GM19023 (cell line): ENCODE measurements at regions not wholly inside any gene's neighbourhood (a gene's known extent, or its start where the extent isn't known, plus 50 kb on each side); places are given as distances from the start of the nearest gene placed in this dataset.

ENCODE experiments used
- ATAC-seq: cut with Tn5 transposase; IDR thresholded peaks from one replicate; pipeline ENCODE4 v1.9.1; 2021; ENCODE audit warnings: mild to moderate bottlenecking, moderate library complexity; ENCODE audit not compliant: unreplicated experiment

- ATAC-seq, result no peak
Observed at GRCh38 chr2:105150231-105150630, 91.3 kb upstream of the GPR45 start.

- ATAC-seq, result no peak
Observed at GRCh38 chr2:105154119-105154818, 87.3 kb upstream of the GPR45 start.

GRCh38 chr2:105156166-105156565 lies 85.4 kb upstream of the GPR45 start:
- ATAC-seq, result no peak

DNA sequence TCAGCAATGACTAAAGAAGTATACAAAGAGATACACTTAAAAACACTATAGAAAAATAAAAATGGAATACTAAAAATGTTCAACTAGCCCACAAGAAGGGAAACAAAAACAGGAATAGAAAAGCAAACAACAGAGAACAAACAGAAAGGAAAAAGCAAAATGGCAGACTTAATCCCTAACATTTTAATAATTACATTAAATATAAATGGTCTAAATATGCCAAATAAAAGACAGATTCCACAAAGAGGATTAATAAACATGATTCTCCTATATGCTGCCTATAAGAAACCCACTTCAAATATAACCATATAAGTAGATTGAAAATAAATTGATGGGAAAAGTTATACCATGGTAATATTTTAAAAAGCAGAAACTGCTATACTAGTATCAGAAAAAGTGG lies 83.5 kb upstream of the GPR45 start:
- ATAC-seq, result no peak

GRCh38 chr2:105166688-105167087 lies 74.9 kb upstream of the GPR45 start:
- ATAC-seq, result no peak

GRCh38 chr2:105168543-105168942 lies 73.0 kb upstream of the GPR45 start:
- ATAC-seq, result no peak

DNA sequence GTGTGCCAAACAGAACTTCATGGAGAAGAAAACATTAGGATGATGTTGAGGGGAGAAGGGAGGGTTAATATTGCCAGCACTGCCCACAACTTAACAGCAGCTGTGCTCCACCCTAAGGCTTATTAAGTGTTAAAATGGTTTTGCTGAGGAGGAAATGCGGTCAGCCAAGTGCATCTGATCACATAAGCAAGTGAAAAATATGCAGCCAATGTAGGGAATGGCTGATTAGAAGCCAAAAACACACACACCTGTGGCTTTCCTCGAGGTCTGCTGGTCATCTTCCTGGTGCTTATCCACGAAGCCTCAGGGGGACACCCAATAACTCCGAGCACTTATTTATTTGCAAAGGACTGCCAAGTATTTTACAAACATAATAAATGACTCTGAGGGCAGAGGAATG lies 66.3 kb upstream of the GPR45 start:
- no peak for ATAC-seq

- ATAC-seq, result no peak
Observed at GRCh38 chr2:105176429-105176828, 65.1 kb upstream of the GPR45 start.

DNA sequence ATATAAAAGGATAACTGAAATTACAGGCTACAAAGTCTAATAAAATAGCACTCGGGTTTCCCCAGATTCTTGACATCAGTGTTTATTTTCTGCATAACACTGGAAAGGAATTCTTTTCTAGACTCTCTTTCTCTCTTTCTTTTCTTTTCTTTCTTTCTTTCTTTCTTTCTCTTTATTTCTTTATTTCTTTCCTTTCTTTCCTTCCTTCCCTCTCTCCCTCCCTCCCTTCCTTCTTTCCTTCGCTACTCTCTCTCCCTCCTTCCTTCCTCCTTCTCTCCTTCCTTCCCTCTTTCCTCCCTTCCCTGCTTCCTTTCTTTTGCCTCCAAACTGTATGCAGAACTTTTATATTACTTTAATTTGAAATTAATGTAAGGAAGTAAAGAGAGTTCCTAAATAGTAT lies 64.5 kb upstream of the GPR45 start:
- no peak for ATAC-seq

DNA sequence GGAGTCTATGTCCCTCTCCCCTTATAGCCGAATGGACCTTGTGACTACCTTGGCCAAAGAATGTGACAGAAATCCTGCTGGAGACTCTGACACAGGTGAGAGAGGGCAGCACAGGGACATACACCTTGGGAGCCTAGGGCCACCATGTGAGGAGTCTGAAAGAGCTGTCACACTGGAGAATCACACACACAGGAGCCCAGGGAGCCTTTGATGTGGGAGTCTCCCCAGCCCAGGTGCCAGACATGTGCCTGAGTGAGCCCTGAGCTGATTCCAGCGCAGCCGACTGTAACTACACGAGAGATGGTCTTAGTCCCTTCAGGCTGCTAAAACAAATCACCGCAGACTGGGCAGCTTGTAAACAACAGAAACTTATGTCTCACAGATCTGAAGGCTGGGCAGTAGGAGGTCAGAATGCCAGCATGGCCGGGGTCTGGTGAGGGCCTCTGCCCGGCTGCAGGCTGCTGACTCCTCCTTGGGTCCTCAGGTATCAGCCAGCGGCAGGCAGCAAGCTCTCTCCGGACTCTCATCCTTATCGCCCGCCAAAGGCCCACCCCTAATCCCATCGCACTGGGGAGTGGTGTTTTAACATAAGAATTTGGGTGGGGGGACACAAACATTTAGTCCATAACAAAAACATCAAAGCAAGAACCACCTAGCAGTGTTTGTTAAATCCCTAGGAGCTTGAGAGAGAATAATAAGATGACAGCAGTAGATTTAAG lies 63.8 kb upstream of the GPR45 start:
- ATAC-seq, result no peak

DNA sequence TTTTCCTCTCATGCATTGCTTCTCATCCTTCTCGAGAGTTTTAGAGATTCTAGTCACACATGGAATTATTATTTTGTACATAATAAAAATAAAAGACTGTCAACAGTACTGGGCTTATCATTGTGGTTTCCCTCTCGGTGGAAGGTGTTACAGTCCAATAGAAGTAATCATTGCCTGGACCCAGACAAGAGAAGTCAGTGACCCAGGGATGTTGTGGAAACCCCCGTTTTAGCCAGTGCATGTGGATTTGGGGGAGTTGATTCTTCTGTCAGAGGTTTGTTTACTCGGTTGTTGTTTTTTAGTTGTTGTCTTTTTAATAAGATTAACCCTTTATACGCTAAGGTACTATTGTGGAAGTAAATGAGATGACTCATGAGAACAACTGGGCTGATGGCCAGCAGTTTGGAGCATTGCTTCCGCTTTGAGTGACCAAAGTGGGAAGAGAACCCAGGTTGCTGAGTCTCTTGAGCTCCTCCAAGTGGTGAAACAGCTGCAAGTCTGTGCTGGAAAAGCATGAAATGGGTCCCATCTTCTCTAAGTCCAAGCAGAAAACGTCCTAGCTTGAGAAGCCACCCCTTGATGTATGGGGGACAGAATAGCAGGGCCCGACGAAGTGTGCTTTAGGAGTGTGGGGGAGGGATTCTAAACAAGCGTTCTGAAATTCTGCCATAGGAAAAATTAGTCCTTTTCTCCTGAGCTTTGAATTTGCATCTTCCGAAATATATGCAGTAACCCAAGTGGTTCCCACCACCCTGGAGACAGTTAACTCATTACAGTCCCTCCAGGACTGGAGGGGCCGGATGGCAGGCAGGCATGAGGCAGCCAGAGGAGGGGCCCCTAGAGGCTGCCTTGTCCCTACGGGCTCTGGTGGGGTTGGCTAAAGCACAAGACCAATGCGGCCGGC lies 61.8 kb upstream of the GPR45 start:
- ATAC-seq, result no peak

- no peak for ATAC-seq
Observed at GRCh38 chr2:105180491-105180972, 61.0 kb upstream of the GPR45 start.

DNA sequence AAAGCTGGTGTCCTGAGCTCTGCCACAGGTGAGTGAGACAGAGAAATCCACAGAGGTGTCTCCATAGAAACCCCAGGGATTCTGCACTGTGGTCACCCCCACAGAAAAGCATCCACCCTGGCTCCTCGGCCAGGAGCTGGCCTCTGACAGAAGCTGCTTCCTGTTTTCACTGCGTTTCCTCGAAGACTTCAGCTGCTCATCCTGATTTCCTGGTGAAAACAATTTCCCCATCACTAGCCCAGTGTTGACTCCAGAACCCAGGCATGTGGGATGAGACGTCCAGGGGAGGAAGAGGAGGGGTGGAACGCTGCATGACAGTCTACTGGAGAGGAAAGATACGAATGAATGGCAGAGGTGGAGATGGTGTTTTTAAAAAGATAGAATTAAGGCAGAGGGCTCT lies 60.3 kb upstream of the GPR45 start:
- ATAC-seq, result no peak

GRCh38 chr2:105183555-105184323 lies 57.8 kb upstream of the GPR45 start:
- peak; percentile 46 for ATAC-seq

DNA sequence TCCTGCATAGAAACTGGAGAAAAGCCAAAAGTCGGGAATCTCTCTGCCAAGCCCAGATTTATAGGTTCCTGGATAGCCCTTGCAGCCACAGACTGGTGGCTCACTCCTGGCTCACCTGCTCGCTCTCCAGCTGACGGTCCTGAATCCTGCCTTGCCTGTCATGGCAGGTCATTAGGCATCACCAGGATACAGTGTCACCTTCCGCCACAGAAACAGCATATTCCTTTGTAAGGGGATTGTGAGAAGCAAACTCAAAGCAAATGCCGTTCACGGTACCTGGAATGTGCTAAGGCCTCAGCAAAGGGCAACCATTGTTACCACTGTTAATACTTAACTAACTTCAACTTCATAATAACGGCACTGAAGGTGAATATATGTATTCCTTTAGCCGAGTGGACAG lies 57.1 kb upstream of the GPR45 start:
- no peak for ATAC-seq

DNA sequence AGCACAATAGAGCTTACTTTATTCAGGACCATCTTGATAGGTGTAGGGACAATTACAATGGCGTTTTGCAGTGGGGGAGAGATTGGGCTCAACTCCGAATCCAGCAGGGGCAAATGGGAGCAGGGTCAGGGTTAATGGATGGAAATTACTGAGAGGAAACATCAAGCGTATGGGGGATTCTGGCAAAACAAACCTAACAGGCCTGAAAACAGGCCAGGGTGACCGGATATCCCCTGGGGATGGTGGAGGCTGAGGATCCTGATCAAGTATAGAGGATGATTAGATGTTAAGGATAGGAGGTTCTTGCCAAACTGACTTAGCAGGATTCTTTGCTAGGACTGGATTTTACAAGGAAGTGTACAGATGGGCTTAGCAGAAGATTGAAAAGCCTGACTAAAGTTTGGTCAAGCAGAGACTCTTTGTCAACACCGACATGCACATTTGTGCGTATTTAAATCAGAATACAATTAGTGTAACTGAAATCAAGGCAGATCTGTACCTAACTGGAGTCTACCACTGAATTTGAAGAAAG lies 54.5 kb upstream of the GPR45 start:
- no peak for ATAC-seq

DNA sequence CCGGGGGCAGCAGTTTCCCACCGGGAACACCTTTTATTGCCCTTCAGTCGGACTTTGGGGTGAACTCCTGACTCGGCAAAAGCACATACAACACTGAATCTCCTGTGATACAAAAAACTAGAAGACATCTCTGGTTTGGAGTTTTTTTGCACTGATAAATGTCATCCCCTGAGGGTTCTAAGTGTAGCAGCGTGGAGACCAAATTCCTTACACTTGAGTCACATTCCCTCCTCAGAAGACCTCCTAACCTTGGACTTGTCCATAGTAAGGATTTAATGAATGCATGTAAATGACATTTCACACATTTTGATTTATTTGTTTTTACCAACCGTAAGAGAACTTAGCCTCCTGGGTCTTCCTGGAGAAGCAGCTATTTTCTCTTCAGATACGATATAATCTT lies 54.0 kb upstream of the GPR45 start:
- ATAC-seq, result no peak

DNA sequence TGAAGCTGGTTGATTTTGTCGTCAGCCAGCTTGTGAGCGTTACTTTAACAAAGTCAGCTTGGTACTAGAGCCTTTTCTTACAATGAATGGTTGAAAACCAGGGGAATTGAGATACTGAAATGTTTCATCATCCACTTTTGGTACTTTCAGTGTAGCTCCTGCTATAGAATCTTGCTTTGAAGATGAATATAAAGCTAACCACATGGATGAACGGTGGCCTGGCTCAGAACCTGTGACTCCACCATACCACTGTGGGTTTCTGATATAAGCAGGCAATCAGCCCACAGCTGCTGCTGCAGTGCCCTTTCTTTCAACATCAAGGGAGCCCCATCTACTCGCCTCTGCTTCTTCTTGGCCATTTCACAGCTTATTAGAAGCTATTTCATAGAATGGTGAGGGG lies 53.2 kb upstream of the GPR45 start:
- peak; percentile 69 for ATAC-seq
